GM21825 (cell line): ENCODE measurements at regions not wholly inside any gene's neighbourhood (a gene's known extent, or its start where the extent isn't known, plus 50 kb on each side); places are given as distances from the start of the nearest gene placed in this dataset.
A peak's percentile ranks its signal among the peaks of the same experiment; 100 is the strongest.
"Not testable (repeated sequence)": the region's sequence is repeated elsewhere in the genome, so short reads cannot be mapped to it uniquely, and the experiment has no call there.

Experiments used
- ATAC-seq: cut with Tn5 transposase; IDR thresholded peaks from one replicate; pipeline ENCODE4 v1.9.1; 2021; ENCODE audit warnings: mild to moderate bottlenecking, moderate library complexity; ENCODE audit not compliant: unreplicated experiment

GRCh38 chr2:87424763-87425154 lies 323.1 kb upstream of the PLGLB2 start:
- ATAC-seq: not testable (repeated sequence)

- ATAC-seq: not testable (repeated sequence)
Measured at GRCh38 chr2:87425191-87425590, 322.7 kb upstream of the PLGLB2 start.

DNA sequence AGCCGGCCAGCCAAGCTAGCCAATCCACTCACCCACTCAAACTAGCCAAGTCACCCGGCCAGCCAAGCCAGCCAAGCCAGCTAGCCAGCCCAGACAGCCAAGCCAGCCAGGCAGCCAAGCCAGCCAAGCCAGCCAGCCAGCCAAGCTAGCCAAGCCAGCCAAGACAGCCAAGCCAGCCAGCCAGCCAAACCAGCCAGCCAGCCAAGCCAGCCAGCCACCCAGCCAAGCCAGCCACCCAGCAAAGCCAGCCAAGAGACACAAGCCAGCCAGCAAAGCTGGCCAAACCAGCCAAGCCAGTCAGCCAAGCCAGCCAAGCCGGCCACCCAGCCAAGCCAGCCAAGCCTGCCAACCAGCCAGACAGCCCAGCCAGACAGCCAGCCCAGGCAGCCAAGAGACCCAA lies 322.2 kb upstream of the PLGLB2 start:
- not testable (repeated sequence) for ATAC-seq

- ATAC-seq: not testable (repeated sequence)
Measured at GRCh38 chr2:87428452-87429130, 319.3 kb upstream of the PLGLB2 start.

GRCh38 chr2:87429206-87429930 lies 318.5 kb upstream of the PLGLB2 start:
- not testable (repeated sequence) for ATAC-seq

DNA sequence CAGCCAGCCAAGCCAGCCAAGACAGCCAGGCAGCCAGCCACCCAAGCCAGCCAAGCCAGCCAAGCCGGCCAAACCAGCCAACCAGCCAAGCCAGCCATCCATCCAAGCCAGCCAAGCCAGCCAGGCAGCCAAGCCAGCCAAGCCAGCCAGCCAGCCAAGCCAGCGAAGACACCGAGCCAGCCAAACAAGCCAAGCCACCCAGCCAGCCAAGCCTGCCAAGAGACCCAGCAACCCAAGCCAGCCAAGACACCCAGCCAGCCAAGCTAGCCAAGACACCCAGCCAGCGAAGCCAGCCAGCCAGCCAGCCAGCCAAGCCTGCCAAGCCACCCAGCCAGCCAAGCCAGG lies 318.0 kb upstream of the PLGLB2 start:
- ATAC-seq: not testable (repeated sequence)

GRCh38 chr2:87431051-87431450 lies 316.8 kb upstream of the PLGLB2 start:
- ATAC-seq: not testable (repeated sequence)

DNA sequence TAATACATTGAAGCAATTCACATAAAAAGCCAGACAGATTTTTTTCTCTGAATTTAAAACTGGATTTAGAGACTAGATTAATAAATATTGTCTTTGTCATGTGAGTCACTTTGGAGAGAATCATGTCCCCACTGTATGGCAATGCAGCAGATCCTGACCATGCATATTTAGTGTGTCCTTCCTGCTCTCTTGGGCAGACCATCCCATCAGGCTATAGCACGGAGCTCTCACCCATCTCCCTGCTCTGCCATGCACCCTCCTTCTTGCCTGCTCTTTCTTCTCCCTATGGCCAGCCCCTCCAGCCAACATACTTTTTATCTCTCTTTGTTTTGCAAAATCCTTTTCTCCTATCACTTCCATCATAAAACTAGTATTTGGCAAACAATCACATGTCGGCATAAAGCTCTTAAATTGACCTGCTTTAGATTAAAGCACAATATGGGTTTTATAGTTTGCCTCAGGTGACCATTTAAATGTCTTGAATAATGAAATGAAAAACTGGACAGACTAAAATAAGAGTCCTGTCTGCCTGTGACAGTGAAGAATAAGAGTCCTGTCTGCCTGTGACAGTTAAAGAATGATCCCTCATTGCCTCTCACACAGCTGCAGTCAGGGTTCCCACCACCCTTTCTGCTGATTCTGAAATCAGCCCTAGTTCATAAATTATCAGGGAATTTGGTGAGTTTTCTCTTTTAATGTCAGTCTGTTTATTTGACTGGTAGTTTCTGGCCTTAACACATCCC lies 315.0 kb upstream of the PLGLB2 start:
- ATAC-seq: not testable (repeated sequence)

DNA sequence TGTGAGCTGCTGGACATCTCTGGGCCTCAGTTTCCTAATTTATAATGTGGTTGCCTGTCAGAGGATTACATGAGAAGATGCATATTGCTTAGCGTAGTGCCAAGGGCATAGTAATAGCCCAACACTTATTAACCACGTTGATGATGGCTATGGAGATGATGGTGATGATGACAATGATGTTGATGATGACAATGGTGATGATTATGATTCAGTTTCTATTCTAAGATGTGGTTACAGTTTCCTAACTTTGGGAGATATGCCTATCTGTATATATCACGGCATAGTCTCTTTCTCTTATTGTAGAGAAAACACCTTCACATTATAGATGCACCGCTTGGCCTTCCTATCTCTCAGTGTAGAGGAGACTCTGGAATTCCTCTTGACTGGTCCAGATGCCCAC lies 311.9 kb upstream of the PLGLB2 start:
- not testable (repeated sequence) for ATAC-seq

DNA sequence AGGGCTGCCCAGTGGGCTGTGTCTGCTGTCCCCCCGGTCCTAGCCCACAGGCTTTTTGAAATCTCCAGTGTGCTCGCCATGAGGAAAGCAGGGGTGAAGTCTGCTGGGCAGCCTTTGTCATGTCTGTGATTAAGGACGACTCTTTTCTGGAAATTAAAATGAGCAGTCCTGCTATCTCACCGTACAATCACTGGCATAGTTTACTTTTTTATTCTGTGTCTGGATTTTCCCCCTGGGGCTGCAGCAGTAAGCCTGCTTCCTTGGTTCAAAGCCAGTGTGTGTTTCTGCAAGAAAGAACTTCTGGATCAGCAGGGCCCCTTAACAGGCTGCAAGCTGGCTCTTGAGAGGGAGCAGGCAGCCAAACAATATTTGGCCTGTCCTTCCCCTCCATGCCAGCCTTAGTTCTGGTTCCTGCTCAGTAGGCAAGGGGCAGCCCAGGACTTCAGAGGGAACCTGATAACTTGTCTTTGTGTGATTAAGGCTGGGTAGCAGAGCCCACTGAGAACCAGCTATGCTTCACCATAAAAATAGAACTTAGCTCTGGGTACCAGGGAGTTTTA lies 310.1 kb upstream of the PLGLB2 start:
- ATAC-seq: not testable (repeated sequence)

DNA sequence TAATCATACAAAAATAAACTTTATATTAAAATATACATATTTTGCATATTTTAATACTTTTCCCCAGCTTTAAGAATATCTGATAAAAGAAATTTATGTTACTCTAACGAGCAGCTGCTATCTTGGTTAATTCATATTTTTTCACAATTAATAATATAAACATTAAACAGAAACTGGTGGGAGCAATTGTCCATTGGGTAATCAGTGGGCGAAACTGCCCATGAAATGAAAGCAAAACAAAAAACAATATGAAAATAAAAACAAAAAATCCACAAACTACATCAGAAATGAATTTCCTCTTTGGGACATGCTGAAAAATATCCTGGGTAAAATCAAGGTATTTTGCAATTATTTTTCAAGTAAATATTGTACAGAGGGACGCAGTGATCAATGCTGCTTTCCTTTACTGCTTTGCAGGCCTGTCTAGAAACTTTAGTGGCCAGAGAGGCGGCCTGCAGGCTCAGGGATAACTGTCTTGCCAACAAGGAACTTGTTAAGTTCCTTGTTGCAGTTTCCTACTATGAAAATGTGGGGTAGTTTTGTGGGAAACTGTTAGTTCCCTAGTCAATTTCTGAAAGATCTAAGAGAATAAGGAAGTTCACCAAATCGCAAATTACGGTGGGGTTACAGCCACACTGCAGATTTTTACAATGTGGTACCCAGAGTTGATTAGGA lies 309.0 kb upstream of the PLGLB2 start:
- not testable (repeated sequence) for ATAC-seq

DNA sequence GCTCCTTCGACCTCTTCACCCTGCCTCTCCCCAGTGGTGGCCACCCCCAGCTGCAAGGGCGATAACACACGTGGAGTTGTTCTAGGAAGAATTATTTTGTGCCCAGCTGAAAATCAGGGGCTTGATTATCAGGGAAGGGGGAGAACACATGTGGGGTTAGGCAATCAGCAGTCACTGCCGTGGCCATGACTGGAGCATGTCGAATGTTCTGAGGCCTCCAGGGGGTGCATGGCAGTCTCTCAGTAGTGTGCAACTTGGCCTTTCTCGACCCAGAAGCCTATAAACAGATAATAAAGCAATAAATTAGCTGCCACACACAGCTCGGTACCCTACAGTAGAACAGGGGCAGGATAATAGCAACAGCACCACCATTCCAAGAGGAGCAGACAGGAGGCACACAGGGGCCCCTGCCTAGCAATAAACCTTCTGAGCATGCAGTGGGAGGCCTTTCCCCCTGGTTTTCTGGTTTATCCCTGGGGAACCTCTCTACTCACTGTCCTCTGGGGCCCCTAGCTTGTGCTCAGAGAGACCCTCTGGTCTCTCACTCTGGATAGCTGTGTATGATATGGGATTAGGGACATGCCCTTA lies 308.2 kb upstream of the PLGLB2 start:
- not testable (repeated sequence) for ATAC-seq

GRCh38 chr2:87440650-87441049 lies 307.2 kb upstream of the PLGLB2 start:
- not testable (repeated sequence) for ATAC-seq

- ATAC-seq: not testable (repeated sequence)
Measured at GRCh38 chr2:87441375-87441774, 306.5 kb upstream of the PLGLB2 start.

GRCh38 chr2:87442983-87443577 lies 304.8 kb upstream of the PLGLB2 start:
- peak; percentile 96 for ATAC-seq

GRCh38 chr2:87444951-87445350 lies 302.9 kb upstream of the PLGLB2 start:
- not testable (repeated sequence) for ATAC-seq

DNA sequence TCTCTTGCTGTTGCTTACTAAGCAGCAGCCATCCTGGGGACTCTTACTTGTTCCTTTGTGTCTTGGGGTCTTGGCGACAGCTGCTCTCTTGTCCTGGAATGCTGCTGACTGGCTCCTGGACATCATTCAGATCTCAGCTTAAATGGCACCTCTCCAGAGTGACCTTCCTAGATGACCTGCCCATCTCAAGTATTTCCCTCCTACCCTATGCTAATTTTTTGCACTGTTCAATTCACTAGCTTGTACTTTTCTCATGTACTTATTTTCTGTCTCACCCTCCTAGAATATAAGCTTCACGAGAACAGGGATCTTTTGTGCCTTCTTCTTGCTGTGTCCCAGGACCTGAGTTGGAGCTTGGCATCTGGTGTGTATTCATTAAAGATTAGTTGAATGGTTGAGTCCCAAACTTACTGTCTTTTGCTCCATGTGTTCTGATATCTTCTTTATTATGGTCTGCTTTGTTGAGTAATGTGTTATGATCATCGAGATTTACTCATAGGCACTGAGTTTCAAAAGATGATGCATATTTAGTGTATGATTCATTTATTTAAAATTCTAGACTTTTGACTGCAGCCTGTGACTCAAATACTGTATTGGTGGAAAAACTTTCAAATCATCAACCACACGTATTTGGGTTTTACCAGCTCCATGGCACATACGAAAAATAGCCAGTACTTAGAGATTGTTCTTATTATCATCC lies 302.1 kb upstream of the PLGLB2 start:
- not testable (repeated sequence) for ATAC-seq

GRCh38 chr2:87446313-87446696 lies 301.6 kb upstream of the PLGLB2 start:
- ATAC-seq: not testable (repeated sequence)

GRCh38 chr2:87449462-87449980 lies 298.4 kb upstream of the PLGLB2 start:
- not testable (repeated sequence) for ATAC-seq
